Hematopoietic multipotent progenitor cell treated with erythropoietin and hydrocortisone succinate and interleukin-3 and kit ligand, for 8 days (in vitro differentiated cells): ENCODE measurements at regions not wholly inside any gene's neighbourhood (a gene's known extent, or its start where the extent isn't known, plus 50 kb on each side); places are given as distances from the start of the nearest gene placed in this dataset.
"Not testable (repeated sequence)": the region's sequence is repeated elsewhere in the genome, so short reads cannot be mapped to it uniquely, and the experiment has no call there.

Experiments used
- DNase-seq: peaks from one replicate; pipeline ENCODE4 v3.0.0-alpha.2; 2015

DNA sequence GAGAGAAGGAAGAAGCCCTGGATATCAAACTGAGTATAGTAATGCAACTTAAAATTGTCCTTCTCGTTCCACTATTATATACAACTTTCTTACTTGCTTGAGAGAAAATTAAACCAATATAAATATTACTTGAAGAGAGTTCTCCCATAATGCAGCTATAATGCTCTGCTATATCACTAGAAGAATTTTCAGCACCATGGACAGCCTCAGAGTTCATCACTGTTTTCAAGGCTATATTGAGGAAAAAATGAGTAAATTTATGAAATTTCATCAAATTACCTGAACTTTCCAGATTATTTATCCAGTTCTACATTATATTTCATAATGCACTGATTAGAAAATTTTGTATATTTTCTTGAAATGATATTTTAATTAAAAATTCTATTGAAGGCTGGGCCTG, 1053.5 kb upstream of the FAM98A start:
- DNase-seq = peak; percentile 19

DNA sequence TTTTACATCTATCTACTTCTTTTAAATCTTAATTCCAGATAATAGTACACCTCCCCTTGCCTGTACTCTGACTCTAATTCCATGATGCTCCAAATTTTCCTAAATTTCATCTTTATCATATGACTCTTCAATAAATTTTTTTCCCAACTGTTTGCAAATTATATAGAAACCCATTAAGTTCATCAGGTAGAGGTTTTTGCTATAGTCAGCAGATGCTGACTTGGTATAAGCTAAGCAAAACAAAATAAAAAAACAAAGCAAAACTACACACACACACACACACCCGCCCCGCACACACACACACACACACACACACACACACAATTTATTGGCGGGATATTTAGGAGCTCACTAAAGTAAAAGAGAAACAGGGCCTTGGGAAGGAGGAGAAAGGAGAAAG, 1047.8 kb upstream of the FAM98A start:
- DNase-seq = no peak

DNA sequence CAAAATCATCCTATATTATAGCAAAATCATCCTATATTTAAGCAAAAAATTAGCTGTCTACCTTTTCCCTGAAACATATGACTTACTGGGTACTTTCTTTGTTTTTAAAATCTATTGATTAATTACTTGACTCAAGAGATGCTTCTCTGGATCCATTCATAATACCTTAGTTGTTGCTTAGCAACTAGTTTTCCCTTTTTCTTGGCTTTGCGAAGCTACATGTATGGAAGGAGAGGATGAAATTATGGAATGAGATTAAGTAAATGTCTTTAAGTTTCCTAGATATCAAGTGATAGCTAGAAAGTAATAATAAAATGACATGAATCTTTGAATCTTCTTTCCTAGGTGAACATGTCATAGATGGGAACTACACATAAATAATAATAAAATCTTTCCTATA, 1033.2 kb upstream of the FAM98A start:
- DNase-seq = no peak

DNA sequence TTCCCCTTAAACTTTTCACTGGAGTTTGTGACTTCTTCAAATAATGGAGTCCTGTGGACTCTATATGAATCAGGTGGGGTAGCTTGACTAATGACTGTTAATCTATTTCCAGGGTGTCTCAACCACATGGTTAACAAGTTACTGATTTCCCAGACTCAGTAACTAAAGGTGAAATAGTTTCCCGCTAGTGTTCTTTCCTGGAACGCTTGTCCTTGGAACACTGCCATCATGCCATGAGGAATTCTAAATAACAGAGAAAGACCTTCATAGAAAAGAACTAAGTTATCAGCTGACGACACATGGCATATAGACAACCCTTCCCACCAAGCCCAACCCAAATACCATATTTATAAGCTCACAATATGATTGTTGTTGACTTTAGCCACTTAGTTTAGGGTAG, 1027.9 kb upstream of the FAM98A start:
- DNase-seq = no peak

DNA sequence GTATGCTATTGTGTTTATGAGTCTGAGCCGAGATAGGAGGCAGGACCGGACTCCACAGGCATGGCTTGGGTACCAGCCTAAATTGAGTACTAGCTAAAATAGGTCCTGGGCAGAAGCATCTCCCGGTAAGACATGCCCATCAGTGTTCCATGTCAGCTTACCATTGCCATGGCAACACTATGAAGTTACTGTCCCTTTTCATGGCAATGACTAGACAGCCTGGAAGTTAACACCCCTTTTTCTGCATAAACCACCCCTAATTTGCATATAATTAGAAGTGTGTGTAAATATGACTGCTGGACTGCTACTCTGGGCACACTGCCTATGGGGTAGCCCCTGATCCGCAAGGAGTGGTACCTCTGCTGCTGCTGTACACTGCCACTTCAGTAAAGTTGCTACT, 1005.1 kb upstream of the FAM98A start:
- DNase-seq = no peak

DNA sequence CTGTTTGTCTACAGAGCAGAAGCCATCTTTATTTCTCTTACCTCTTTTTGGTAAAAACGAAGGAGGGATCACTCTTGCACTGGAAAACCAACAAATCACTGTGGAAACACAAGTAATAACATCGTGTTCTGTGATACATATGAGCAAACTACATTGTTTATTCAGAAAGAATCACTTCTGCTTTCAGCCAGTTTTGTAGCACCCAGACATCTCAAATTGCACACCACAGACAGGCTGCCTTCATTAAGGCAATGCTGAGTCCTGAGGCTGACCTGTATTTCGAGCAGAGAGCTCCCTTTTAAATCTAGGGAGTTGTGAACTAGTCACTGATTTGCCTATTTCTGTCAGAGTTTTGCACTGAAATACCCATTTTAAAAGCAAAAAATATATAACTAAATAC, 1003.2 kb upstream of the FAM98A start:
- DNase-seq = no peak

DNA sequence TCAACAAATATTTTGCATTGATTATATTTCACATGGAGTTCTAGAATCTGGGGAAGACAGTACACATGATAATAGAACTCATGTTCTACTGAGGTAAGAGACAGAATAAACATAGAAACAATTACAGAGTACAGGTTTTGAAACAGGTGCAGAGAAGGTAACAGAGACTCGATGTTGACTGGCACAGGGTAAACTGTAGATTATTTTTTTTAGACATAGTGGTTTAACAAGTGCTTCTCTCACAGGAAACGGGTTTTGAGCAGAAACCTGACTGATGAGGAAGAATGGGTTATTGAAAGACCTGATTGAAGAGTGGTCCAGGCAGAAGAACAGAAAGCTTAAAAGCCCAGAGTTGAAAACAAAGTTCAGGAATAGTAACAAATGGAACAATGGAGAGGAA, 1002.5 kb upstream of the FAM98A start:
- DNase-seq = no peak

DNA sequence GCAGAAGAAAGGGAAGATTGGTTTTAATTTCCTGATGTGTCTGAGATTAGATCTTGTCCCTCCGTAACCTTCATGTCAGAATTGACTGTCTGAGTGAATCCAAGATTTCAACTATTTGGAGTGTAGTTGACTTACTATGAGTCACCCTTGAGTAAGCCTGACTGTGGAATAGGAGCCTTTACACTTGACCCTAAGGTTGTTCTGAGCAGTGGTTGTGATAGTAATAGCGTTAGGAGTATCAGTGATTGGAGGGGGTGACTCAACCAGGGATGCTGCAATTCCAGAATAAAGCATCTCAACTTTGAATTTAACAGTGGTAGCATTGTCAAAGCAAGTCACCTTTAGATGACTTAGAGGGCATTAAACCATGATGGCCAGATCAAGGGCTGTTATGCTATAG, 979.5 kb upstream of the FAM98A start:
- no peak for DNase-seq

DNA sequence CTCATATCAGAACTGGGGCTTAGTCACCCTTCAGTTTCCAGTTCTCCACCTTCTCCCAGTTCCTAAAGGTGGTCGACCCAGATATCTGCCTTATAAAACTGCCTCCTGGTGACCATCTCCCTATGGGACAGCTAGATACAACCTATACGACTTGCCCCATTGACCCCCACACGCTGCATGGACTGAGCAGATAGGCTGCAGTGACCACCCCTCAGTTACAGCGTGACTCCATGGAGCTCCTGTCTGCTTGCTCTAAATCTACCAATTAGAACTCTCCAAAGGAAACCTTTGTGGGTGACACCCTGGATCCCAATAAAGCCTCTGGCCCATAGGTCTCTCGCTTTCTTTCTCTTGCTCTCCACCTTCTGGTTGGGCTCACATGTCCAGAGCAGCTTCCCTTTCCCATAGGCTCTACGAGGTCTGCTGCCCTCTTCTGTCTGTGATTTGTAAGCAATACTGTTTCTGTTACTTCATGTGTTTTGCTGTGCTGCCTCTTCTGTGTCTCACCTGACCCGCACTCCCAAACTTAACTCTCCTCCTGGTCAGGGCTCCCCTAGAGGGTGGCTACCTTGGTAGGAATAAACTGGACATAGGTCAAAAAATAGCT, 971.3 kb upstream of the FAM98A start:
- no peak for DNase-seq

DNA sequence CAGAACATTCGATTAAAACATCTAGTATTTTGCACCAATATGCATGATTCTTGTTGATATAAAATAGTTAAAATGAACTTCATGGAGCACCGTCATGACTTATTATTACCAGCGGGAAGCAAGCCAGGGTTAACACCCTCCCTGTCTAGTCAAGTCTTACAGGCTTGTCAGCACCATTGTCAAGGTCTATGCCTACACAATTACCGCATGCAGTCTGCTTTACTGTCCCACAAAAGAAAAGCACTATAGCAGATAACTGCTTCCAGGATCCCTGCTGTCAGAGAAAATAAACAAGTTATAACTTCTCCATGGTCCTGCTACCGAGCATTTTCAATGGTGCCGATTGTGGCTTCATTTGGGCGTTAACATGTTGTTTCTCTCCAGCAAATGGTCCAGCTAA, 968.0 kb upstream of the FAM98A start:
- no peak for DNase-seq

DNA sequence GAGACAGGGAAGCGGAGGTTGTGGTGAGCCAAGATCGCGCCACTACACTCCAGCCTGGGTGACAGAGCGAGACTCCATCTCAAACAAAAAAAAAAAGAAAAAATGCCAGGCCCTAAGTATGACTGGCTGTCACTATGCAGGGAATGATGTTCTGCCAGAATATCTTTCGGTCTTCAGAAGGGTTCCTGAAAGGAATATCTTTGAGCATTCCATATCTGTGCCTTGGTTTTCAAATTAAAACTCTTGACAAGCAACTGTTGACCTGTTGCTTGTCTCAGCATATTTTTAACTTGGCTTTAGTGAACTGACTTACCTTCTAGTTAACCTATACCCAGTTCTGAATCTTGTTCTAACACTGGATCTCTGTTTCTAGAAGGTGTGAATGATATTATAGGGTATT, 953.2 kb upstream of the FAM98A start:
- DNase-seq = no peak

DNA sequence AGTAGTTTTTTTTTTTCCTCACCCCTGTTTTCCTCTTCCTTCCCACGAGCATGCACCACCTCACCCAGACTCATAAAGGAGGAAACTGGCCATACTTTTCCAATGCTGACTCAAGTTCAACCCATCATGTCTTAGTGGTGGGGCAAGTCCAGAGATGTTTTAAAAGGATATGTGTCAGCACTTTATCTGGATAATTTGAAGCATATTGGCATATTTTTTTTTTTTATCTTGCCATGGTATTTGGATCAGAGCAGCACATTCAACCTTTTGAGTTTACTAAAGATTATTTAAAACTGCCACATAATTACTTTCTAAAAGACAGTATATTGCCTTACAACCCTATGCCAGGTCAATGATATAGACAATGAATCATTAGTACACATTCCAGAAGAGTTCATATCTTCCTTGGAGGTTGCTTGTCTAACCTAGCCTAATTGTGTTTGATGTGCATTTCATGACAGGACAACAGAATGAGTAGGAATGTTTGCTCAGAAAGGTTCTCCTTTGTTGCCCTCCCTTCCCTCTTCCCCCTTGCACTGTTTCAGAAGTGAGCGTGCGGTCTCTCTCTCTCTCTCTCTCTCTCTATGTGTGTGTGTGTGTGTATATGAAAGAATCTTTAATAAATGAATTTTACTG, 950.7 kb upstream of the FAM98A start:
- no peak for DNase-seq

DNA sequence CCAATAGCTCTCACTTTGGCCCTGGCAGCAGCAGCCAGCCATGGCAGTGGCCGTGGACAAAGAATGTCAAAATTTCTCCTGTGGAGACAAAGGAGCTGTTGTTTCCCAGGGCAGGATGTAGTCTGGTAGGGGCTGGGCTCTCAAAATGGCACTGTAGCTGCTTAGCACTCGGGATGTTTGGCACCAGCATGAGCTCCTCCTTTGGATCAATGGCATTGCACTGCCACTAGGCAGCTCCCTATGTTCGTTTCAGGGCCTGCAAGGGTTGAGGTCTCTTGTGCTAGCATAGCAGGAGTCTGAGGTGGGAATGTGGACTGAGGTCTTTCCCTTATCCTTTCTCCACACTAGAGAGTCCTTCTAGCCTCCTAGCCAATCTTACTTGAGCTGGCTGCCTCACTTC, 948.8 kb upstream of the FAM98A start:
- DNase-seq = no peak

DNA sequence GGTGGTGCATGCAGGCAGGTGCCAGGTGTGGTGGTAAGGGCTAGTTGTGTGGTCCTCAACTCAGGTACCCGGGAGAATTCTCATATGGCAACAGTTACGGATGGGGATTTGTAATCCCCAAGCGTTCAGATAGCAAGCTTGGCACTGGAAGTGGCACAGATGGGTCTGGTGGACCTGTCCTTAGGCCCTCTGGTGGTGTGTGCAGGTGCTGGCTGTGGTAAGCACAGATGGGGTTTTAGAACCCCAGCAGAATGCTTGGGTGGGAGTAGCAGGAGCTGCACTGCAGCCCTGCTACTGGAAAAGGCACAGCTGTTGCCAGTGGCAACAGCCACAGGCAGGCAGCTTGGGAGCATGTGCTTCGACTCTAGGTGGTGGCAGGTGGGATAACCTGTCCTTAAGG, 948.2 kb upstream of the FAM98A start:
- no peak for DNase-seq

DNA sequence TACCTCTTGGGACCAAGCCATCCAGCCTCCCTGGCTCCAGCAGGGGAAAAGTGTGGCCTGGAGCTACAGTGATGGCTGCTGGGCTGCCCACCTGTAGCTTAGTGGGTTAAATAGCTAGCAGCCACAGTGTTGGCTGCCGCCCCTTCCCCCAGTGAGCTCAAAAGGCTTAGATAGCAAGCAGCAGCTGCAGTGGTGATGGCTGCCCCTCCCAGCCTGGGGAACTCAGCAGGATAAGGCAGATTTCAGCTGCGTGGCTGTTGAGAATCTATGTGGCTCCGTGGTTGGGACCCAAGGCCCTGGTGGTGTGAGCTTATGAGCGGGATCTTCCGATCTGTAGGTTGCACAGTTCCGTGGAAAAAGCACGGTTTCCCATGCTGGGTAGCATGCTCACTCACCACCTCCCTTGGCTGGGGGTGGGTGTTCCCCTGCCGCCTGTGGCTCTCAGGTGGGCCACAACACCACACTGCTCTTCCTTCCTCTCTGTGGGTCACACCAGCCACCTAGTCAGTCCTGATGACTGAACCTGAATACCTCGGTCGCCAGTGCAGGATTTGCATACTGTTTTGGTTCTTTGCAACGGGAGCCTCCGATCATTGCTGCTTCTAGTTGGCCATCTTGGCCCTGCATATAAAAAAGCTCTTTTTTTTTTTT, 946.5 kb upstream of the FAM98A start:
- no peak for DNase-seq

DNA sequence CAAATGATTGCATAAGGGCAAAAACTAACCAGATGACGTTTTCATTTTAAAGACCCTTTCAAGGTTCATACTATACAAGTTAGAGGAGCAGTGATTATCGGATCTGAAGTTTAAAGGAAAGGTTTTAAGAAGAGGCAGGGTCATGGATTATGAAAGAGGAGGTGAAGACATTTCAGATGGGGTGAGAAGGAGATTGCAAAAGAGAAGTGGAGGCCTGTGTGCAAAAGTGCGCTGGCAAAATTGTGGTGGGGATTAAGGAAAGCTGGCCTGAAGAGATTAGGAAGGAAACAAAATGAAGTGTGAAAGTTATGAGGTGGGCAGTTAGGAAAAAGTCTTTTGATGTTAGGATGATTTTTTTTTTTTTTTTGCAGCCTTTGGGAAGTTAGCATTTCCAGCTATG, 935.7 kb upstream of the FAM98A start:
- no peak for DNase-seq

DNA sequence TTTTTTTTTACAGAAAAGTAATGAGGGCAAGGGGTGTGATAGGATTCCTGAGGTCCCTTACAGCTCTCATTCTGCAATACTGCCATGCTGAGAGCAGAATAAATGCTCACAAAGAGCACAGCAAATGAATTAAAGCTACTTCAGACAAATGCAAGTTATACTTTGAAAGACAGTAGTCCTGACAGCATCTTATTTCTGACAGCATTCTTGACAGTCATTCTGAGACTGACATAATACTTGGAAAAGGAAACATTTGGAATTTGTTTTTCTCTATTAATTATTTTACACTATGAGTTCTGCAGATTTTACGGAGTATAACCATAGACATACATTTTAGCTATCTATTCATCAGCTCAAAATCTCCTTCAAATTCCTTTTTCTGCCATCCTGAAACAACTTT, 935.2 kb upstream of the FAM98A start:
- no peak for DNase-seq

DNA sequence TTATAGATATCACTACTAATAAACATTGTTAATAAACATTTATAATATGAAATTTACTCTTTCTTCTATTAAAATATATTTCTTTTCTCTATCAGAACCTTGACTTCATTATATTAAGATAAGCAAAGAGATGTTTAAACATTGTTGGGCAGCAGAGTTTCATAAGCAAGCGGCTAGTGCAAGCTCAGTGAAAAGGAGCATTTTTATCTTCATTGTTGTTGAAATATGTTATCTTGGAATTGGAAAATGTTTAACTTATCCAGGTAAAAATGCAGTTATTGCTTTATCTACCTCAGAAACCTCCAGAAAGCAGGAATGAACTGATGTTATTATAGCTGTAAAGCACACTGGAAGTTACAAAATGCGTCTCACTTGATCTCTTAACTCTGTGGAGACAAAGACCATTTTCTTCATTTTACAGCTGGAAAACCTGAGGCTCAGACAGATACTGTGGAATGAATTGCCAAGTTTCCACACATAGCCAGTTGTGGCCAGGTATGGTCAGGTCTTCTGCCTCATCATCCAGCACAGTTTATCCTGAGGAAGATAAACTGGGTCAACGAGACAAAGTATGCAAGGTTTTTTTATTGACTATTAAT, 934.6 kb upstream of the FAM98A start:
- no peak for DNase-seq

DNA sequence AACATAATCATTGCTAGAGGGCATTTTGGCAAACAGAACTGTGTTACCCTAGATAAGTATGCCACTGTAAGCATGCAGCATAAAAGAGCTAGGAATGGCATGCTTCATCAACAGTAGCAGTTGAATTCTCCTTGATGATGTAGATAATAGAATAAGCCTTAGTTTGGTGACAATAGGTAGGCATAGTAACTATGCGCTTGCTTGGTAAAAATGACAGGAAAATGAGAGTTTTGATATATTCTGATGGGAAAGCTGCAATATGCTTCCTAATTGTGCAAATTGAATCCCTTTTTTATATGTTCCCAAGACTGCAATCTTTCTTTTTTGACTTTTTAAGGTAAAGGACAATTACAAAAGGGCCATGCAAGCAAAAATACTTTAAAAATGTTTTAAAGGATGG, 930.9 kb upstream of the FAM98A start:
- no peak for DNase-seq

DNA sequence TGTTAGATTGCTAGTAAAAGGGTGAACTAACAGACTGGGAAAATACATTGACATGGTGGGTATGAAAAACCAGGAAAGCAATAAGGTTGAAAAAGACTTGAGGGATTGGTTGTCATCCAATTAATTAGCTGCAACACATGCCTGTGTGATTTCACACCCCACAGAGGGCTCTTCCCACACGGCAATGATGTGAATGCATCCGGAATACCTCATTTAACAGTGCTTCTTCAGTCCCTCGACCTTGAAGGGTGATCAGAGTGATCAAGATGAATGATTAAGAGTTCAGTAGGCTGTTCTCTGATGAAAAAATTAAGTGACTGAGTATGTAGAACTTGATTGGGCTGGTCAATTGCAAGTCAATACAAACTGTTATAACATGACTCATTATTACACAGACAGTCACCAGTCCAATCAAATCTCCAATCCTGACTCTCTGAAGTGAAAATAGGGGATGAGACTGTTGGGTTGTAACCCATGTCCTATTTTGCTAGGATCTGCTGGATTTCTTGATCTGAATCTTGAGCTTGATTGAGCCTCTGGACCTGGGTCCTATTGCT, 924.9 kb upstream of the FAM98A start:
- no peak for DNase-seq

DNA sequence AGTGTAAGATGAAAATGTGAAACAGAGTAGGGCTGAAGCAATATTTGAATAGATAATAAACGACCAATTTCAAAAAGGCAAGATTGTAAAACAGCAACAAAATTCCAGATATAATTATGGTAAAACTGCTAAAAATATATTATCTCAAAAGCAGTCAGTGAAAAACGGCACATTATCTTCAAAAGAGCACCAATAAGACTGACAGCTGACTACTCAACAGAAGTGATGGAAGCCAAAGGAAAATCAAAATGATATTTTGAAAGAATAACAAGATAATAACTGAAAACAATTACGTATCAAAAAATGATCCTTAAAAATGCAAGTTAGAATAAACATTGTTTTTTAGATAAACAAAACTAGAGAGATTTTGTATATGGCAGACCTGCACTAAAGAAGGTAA, 920.6 kb upstream of the FAM98A start:
- DNase-seq = no peak

DNA sequence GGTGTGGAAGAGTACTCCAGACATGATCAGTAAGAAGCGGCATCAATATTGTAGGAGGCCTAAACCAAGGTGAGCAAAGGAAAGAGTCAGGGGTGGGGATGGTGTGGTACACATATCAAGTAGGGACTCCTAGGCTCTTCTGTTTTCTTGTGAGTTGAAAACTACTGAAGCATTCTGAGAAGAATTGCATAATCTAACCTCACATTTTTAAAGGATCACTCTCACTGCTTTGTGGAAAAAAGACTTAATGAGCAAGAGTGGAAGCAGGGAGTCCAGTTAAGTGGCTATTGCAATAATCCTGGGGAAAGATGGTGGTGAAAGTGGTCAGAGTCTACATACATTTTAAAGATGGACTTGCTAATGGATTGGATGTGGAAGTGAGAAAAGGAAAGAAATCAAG, 899.5 kb upstream of the FAM98A start:
- DNase-seq = no peak

DNA sequence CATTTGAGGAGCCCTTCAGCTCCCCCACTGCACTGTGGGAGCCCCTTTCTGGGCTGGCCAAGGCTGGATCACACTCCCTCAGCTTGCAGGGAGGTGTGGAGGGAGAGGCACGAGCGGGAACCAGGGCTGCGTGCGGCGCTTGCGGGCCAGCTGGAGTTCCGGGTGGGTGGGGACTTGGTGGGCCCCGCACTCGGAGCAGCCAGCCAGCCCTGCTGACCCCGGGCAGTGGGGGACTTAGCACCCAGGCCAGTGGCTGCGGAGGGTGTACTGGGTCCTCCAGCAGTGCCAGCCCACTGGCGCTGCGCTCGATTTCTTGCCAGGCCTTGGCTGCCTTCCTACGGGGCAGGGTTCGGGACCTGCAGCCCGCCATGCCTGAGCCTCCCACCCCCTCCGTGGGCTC, 895.1 kb upstream of the FAM98A start:
- DNase-seq = not testable (repeated sequence)
